ENCODE measurements at regions not wholly inside any gene's neighbourhood (a gene's known extent, or its start where the extent isn't known, plus 50 kb on each side); places are given as distances from the start of the nearest gene placed in this dataset.

- H3K4me3 Mint-ChIP-seq = peak overlapping the region; percentile 52 to 88 (median 82)
- no peaks in the 10 kb centered on the region for H3K27me3 ChIP-seq (ENCODE audit: control insufficient read depth, insufficient read depth, low read length)
- no peaks in the 10 kb centered on the region for H3K27me3 Mint-ChIP-seq
- H3K4me1 Mint-ChIP-seq = peaks cover 18 to 31% (median 23%) of the 10 kb centered on the region in 4 donors
- no peak for ATAC-seq (ENCODE audit: low read depth in 2 of 2)
- H3K36me3 Mint-ChIP-seq = no peaks in the 10 kb centered on the region
- H3K9me3 ChIP-seq (ENCODE audit: control insufficient read depth in 2 of 2, low read length in 2 of 2) = no peaks in the 10 kb centered on the region
- H3K9me3 Mint-ChIP-seq = no peaks in the 10 kb centered on the region
- peak overlapping the region; percentile 88 for H3K4me3 ChIP-seq (ENCODE audit: low read depth, low read length)
- H3K27ac Mint-ChIP-seq = peak overlapping the region; percentile 92 to 98 (median 96)
- peaks cover 15% of the 10 kb centered on the region for H3K4me1 ChIP-seq (ENCODE audit: control insufficient read depth, insufficient read depth, low read length, poor library complexity, severe bottlenecking)
- no peak overlapping the region for H3K27ac ChIP-seq (ENCODE audit: insufficient read depth, low read length, poor library complexity, severe bottlenecking)
- DNase-seq = no peak
- H3K36me3 ChIP-seq (ENCODE audit: control insufficient read depth, insufficient read depth, low read length) = no peaks in the 10 kb centered on the region
Measured at GRCh38 chr10:3935933-3936359, 150.9 kb upstream of the KLF6 start.

- Mint-ChIP-seq H3K9me3 (no peaks in the 10 kb centered on the region), H3K36me3 (no peaks in the 10 kb centered on the region), H3K27me3 (no peaks in the 10 kb centered on the region), H3K4me3 (peak overlapping the region; percentile 78 to 88 (median 86)), H3K4me1 (peaks cover 18 to 31% (median 21%) of the 10 kb centered on the region in 4 donors), H3K27ac (peak overlapping the region; percentile 92 to 98 (median 96))
- H3K9me3 ChIP-seq (ENCODE audit: control insufficient read depth in 2 of 2, low read length in 2 of 2) = no peaks in the 10 kb centered on the region
- no peaks in the 10 kb centered on the region for H3K36me3 ChIP-seq (ENCODE audit: control insufficient read depth, insufficient read depth, low read length)
- peak overlapping the region; percentile 66 for H3K27ac ChIP-seq (ENCODE audit: insufficient read depth, low read length, poor library complexity, severe bottlenecking)
- H3K4me3 ChIP-seq (ENCODE audit: low read depth, low read length) = peak overlapping the region; percentile 88
- ATAC-seq (ENCODE audit: low read depth in 2 of 2) (peak; percentile 85 to 86), DNase-seq (peak; percentile 7 to 87 (median 58))
- peaks cover 15% of the 10 kb centered on the region for H3K4me1 ChIP-seq (ENCODE audit: control insufficient read depth, insufficient read depth, low read length, poor library complexity, severe bottlenecking)
- H3K27me3 ChIP-seq (ENCODE audit: control insufficient read depth, insufficient read depth, low read length) = no peaks in the 10 kb centered on the region
Measured at GRCh38 chr10:3935141-3935540, 150.1 kb upstream of the KLF6 start.

GRCh38 chr10:3933733-3934132 is 148.7 kb upstream of the KLF6 start:
- Mint-ChIP-seq H3K9me3 (no peaks in the 10 kb centered on the region), H3K4me3 (peak overlapping the region in 1 of 4 donors; percentile 78), H3K36me3 (no peaks in the 10 kb centered on the region), H3K27ac (peak overlapping the region in 1 of 3 donors; percentile 92), H3K27me3 (no peaks in the 10 kb centered on the region), H3K4me1 (peaks cover 18 to 31% (median 21%) of the 10 kb centered on the region in 4 donors)
- H3K36me3 ChIP-seq (ENCODE audit: control insufficient read depth, insufficient read depth, low read length) = no peaks in the 10 kb centered on the region
- ATAC-seq (ENCODE audit: low read depth in 2 of 2) (no peak), DNase-seq (no peak)
- H3K9me3 ChIP-seq (ENCODE audit: control insufficient read depth in 2 of 2, low read length in 2 of 2) = no peaks in the 10 kb centered on the region
- H3K27ac ChIP-seq (ENCODE audit: insufficient read depth, low read length, poor library complexity, severe bottlenecking) = no peak overlapping the region
- no peaks in the 10 kb centered on the region for H3K27me3 ChIP-seq (ENCODE audit: control insufficient read depth, insufficient read depth, low read length)
- H3K4me1 ChIP-seq (ENCODE audit: control insufficient read depth, insufficient read depth, low read length, poor library complexity, severe bottlenecking) = peaks cover 15% of the 10 kb centered on the region
- no peak overlapping the region for H3K4me3 ChIP-seq (ENCODE audit: low read depth, low read length)

GRCh38 chr10:3932597-3933375 is 147.8 kb upstream of the KLF6 start:
- H3K27me3 Mint-ChIP-seq = no peaks in the 10 kb centered on the region
- Histone ChIP-seq H3K4me3 (ENCODE audit: low read depth, low read length) (no peak overlapping the region), H3K27me3 (ENCODE audit: control insufficient read depth, insufficient read depth, low read length) (no peaks in the 10 kb centered on the region), H3K36me3 (ENCODE audit: control insufficient read depth, insufficient read depth, low read length) (no peaks in the 10 kb centered on the region), H3K4me1 (ENCODE audit: control insufficient read depth, insufficient read depth, low read length, poor library complexity, severe bottlenecking) (peaks cover 15% of the 10 kb centered on the region), H3K27ac (ENCODE audit: insufficient read depth, low read length, poor library complexity, severe bottlenecking) (no peak overlapping the region), H3K9me3 (ENCODE audit: control insufficient read depth in 2 of 2, low read length in 2 of 2) (no peaks in the 10 kb centered on the region)
- H3K4me3 Mint-ChIP-seq = peak overlapping the region in 1 of 4 donors; percentile 24
- ATAC-seq (ENCODE audit: low read depth in 2 of 2) = no peak
- peaks cover 18 to 31% (median 21%) of the 10 kb centered on the region in 4 donors for H3K4me1 Mint-ChIP-seq
- H3K27ac Mint-ChIP-seq = peak overlapping the region in 1 of 3 donors; percentile 61
- H3K9me3 Mint-ChIP-seq = no peaks in the 10 kb centered on the region
- peak in 1 of 3 donors; percentile 64 for DNase-seq
- H3K36me3 Mint-ChIP-seq = no peaks in the 10 kb centered on the region

GRCh38 chr10:3931901-3932300 is 146.9 kb upstream of the KLF6 start:
- H3K9me3 Mint-ChIP-seq = no peaks in the 10 kb centered on the region
- no peaks in the 10 kb centered on the region for H3K27me3 Mint-ChIP-seq
- no peak for ATAC-seq (ENCODE audit: low read depth in 2 of 2)
- no peak overlapping the region for H3K4me3 ChIP-seq (ENCODE audit: low read depth, low read length)
- H3K36me3 ChIP-seq (ENCODE audit: control insufficient read depth, insufficient read depth, low read length) = no peaks in the 10 kb centered on the region
- H3K9me3 ChIP-seq (ENCODE audit: control insufficient read depth in 2 of 2, low read length in 2 of 2) = no peaks in the 10 kb centered on the region
- peaks cover 13 to 28% (median 20%) of the 10 kb centered on the region in 4 donors for H3K4me1 Mint-ChIP-seq
- H3K27ac Mint-ChIP-seq = no peak overlapping the region
- no peak overlapping the region for H3K4me3 Mint-ChIP-seq
- no peak overlapping the region for H3K27ac ChIP-seq (ENCODE audit: insufficient read depth, low read length, poor library complexity, severe bottlenecking)
- no peaks in the 10 kb centered on the region for H3K27me3 ChIP-seq (ENCODE audit: control insufficient read depth, insufficient read depth, low read length)
- DNase-seq = no peak
- H3K4me1 ChIP-seq (ENCODE audit: control insufficient read depth, insufficient read depth, low read length, poor library complexity, severe bottlenecking) = peaks cover 15% of the 10 kb centered on the region
- no peaks in the 10 kb centered on the region for H3K36me3 Mint-ChIP-seq

- ATAC-seq (ENCODE audit: low read depth in 2 of 2) (no peak), DNase-seq (no peak)
- peak overlapping the region in 1 of 3 donors; percentile 9 for H3K27ac Mint-ChIP-seq
- H3K27me3 ChIP-seq (ENCODE audit: control insufficient read depth, insufficient read depth, low read length) = no peaks in the 10 kb centered on the region
- H3K36me3 Mint-ChIP-seq = no peaks in the 10 kb centered on the region
- H3K36me3 ChIP-seq (ENCODE audit: control insufficient read depth, insufficient read depth, low read length) = no peaks in the 10 kb centered on the region
- no peak overlapping the region for H3K4me3 ChIP-seq (ENCODE audit: low read depth, low read length)
- no peaks in the 10 kb centered on the region for H3K27me3 Mint-ChIP-seq
- no peaks in the 10 kb centered on the region for H3K9me3 ChIP-seq (ENCODE audit: control insufficient read depth in 2 of 2, low read length in 2 of 2)
- H3K4me3 Mint-ChIP-seq = no peak overlapping the region
- H3K9me3 Mint-ChIP-seq = no peaks in the 10 kb centered on the region
- H3K4me1 Mint-ChIP-seq = peaks cover 13 to 24% (median 19%) of the 10 kb centered on the region in 4 donors
- H3K4me1 ChIP-seq (ENCODE audit: control insufficient read depth, insufficient read depth, low read length, poor library complexity, severe bottlenecking) = peaks cover 15% of the 10 kb centered on the region
- no peak overlapping the region for H3K27ac ChIP-seq (ENCODE audit: insufficient read depth, low read length, poor library complexity, severe bottlenecking)
Measured at GRCh38 chr10:3931224-3931623, 146.2 kb upstream of the KLF6 start.

- Mint-ChIP-seq H3K9me3 (no peaks in the 10 kb centered on the region), H3K27me3 (no peaks in the 10 kb centered on the region), H3K4me1 (peaks cover 0 to 5% (median 1%) of the 10 kb centered on the region in 4 donors), H3K4me3 (no peak overlapping the region), H3K36me3 (no peaks in the 10 kb centered on the region), H3K27ac (no peak overlapping the region)
- Histone ChIP-seq H3K27me3 (ENCODE audit: control insufficient read depth, insufficient read depth, low read length) (no peaks in the 10 kb centered on the region), H3K4me3 (ENCODE audit: low read depth, low read length) (no peak overlapping the region), H3K4me1 (ENCODE audit: control insufficient read depth, insufficient read depth, low read length, poor library complexity, severe bottlenecking) (no peaks in the 10 kb centered on the region), H3K9me3 (ENCODE audit: control insufficient read depth in 2 of 2, low read length in 2 of 2) (no peaks in the 10 kb centered on the region), H3K36me3 (ENCODE audit: control insufficient read depth, insufficient read depth, low read length) (no peaks in the 10 kb centered on the region), H3K27ac (ENCODE audit: insufficient read depth, low read length, poor library complexity, severe bottlenecking) (no peak overlapping the region)
- ATAC-seq (ENCODE audit: low read depth in 2 of 2) = no peak
- no peak for DNase-seq
Measured at GRCh38 chr10:3928569-3928968, 143.6 kb upstream of the KLF6 start.

GRCh38 chr10:3928078-3928477 is 143.1 kb upstream of the KLF6 start:
- no peak overlapping the region for H3K27ac ChIP-seq (ENCODE audit: insufficient read depth, low read length, poor library complexity, severe bottlenecking)
- H3K36me3 ChIP-seq (ENCODE audit: control insufficient read depth, insufficient read depth, low read length) = no peaks in the 10 kb centered on the region
- H3K27me3 ChIP-seq (ENCODE audit: control insufficient read depth, insufficient read depth, low read length) = no peaks in the 10 kb centered on the region
- ATAC-seq (ENCODE audit: low read depth in 2 of 2) = no peak
- no peaks in the 10 kb centered on the region for H3K4me1 ChIP-seq (ENCODE audit: control insufficient read depth, insufficient read depth, low read length, poor library complexity, severe bottlenecking)
- Mint-ChIP-seq H3K27me3 (no peaks in the 10 kb centered on the region), H3K4me1 (peaks cover 0 to 5% (median 1%) of the 10 kb centered on the region in 4 donors), H3K4me3 (no peak overlapping the region), H3K27ac (no peak overlapping the region), H3K9me3 (no peaks in the 10 kb centered on the region), H3K36me3 (no peaks in the 10 kb centered on the region)
- H3K9me3 ChIP-seq (ENCODE audit: control insufficient read depth in 2 of 2, low read length in 2 of 2) = no peaks in the 10 kb centered on the region
- DNase-seq = no peak
- H3K4me3 ChIP-seq (ENCODE audit: low read depth, low read length) = no peak overlapping the region

All from CD4-positive, CD25-positive, alpha-beta regulatory T cell (primary cell).